Liver (tissue), 7 donors: ENCODE measurements at regions not wholly inside any gene's neighbourhood (a gene's known extent, or its start where the extent isn't known, plus 50 kb on each side); places are given as distances from the start of the nearest gene placed in this dataset.

Source experiments
- DNase-seq: peaks from one replicate; pipeline ENCODE4 v3.0.0-alpha.2; 2017; ENCODE audit warnings: low spot score
- H3K27ac ChIP-seq, 2 donors: one replicate each; pipeline ENCODE4 v1.7.0; 2013; ENCODE audit warnings: inconsistent platforms in 2 of 2, low read length in 2 of 2, control low read depth in 1 of 2, low read depth in 1 of 2, mild to moderate bottlenecking in 1 of 2
- H3K27me3 ChIP-seq, 4 donors: one replicate each; pipeline versions ENCODE4 v1.6.1 to v1.7.0; 2013; ENCODE audit warnings: low read length in 3 of 4, inconsistent platforms in 1 of 4, mild to moderate bottlenecking in 1 of 4, moderate library complexity in 1 of 4; ENCODE audit not compliant: control insufficient read depth in 4 of 4, insufficient read depth in 4 of 4
- H3K36me3 ChIP-seq, 4 donors: one replicate each; pipeline versions ENCODE4 v1.6.1 to v1.7.0; 2013; ENCODE audit warnings: low read length in 3 of 4, mild to moderate bottlenecking in 3 of 4, low read depth in 1 of 4, moderate library complexity in 1 of 4; ENCODE audit not compliant: control insufficient read depth in 4 of 4, insufficient read depth in 3 of 4
- H3K4me1 ChIP-seq, 4 donors: one replicate each; pipeline versions ENCODE4 v1.6.1 to v1.7.0; 2013; ENCODE audit warnings: low read length in 3 of 4, mild to moderate bottlenecking in 3 of 4, moderate library complexity in 1 of 4; ENCODE audit not compliant: control insufficient read depth in 4 of 4, insufficient read depth in 4 of 4
- H3K4me3 ChIP-seq, 3 donors: one replicate each; pipeline versions ENCODE4 v1.6.1 to v1.7.0; 2013; ENCODE audit warnings: low read length in 3 of 3, control low read depth in 1 of 3, low read depth in 1 of 3, mild to moderate bottlenecking in 1 of 3
- H3K9ac ChIP-seq, 2 donors: one replicate each; pipeline ENCODE4 v1.7.0; 2013; ENCODE audit warnings: low read length in 2 of 2, mild to moderate bottlenecking in 2 of 2, moderate library complexity in 2 of 2, control low read depth in 1 of 2, low read depth in 1 of 2
- H3K9me3 ChIP-seq, 4 donors: one replicate each; pipeline versions ENCODE4 v1.6.1 to v1.7.0; 2013; ENCODE audit warnings: low read length in 3 of 4; ENCODE audit not compliant: control insufficient read depth in 4 of 4
- ATF3 ChIP-seq: IDR thresholded peaks from 2 replicates; pipeline ENCODE4 v1.6.1; 2016; ENCODE audit warnings: antibody characterized with exemption
- FOXA1 ChIP-seq: IDR thresholded peaks from 2 replicates; pipeline ENCODE4 v1.6.1; 2016; ENCODE audit warnings: antibody characterized with exemption
- FOXA2 ChIP-seq: IDR thresholded peaks from 2 replicates; pipeline ENCODE4 v1.6.1; 2016; ENCODE audit warnings: antibody characterized with exemption
- GABPA ChIP-seq, 2 donors: IDR thresholded peaks in 1 of 2; conservative IDR thresholded peaks in 1 of 2; 2 replicates each; pipeline ENCODE4 v1.6.1; 2016; ENCODE audit warnings: antibody characterized with exemption in 2 of 2, mild to moderate bottlenecking in 1 of 2, moderate library complexity in 1 of 2
- HNF4A ChIP-seq, 2 donors: conservative IDR thresholded peaks; 2 replicates each; pipeline ENCODE4 v1.6.1; 2016; ENCODE audit warnings: antibody characterized with exemption in 2 of 2, mild to moderate bottlenecking in 2 of 2
- HNF4G ChIP-seq: IDR thresholded peaks from 2 replicates; pipeline ENCODE4 v1.6.1; 2016; ENCODE audit warnings: antibody characterized with exemption
- JUND ChIP-seq, 2 donors: IDR thresholded peaks; 2 replicates each; pipeline ENCODE4 v1.6.1; 2016; ENCODE audit warnings: antibody characterized with exemption in 2 of 2
- MAX ChIP-seq: IDR thresholded peaks from 2 replicates; pipeline ENCODE4 v1.6.1; 2016; ENCODE audit warnings: antibody characterized with exemption
- RAD21 ChIP-seq, 2 donors: IDR thresholded peaks; 2 replicates each; pipeline ENCODE4 v1.6.1; 2016; ENCODE audit warnings: antibody characterized with exemption in 2 of 2, mild to moderate bottlenecking in 2 of 2
- REST ChIP-seq: IDR thresholded peaks from 2 replicates; pipeline ENCODE4 v1.6.1; 2016; ENCODE audit warnings: antibody characterized with exemption, mild to moderate bottlenecking
- RXRA ChIP-seq, 2 donors: IDR thresholded peaks; 2 replicates each; pipeline ENCODE4 v1.6.1; 2017 to 2018; ENCODE audit warnings: antibody characterized with exemption in 2 of 2, mild to moderate bottlenecking in 1 of 2
- SP1 ChIP-seq: IDR thresholded peaks from 2 replicates; pipeline ENCODE4 v1.6.1; 2018; ENCODE audit warnings: antibody characterized with exemption, mild to moderate bottlenecking
- TAF1 ChIP-seq: conservative IDR thresholded peaks from 2 replicates; pipeline ENCODE4 v1.6.1; 2016; ENCODE audit warnings: antibody characterized with exemption, mild to moderate bottlenecking
- YY1 ChIP-seq: IDR thresholded peaks from 2 replicates; pipeline ENCODE4 v1.6.1; 2016; ENCODE audit warnings: antibody characterized with exemption, mild to moderate bottlenecking
- ZBTB33 ChIP-seq: IDR thresholded peaks from 2 replicates; pipeline ENCODE4 v1.6.1; 2016; ENCODE audit warnings: antibody characterized with exemption
- WGBS: extraction: QIAGEN DNeasy Blood & Tissue Kit; methylation state at CpG from one replicate; pipeline ENCODE4 v1.1.7; 2013; 5-methylcytosine and 5-hydroxymethylcytosine counted together
- donor health status: healthy.
- donor health status: healthy.
- donor health status: healthy.
- donor health status: healthy.

- WGBS = 52% methylated on average over 1 of the region's 1 CpG
- Histone ChIP-seq H3K36me3 (no peaks in the 10 kb centered on the region), H3K9ac (no peak overlapping the region), H3K9me3 (peaks cover 4 to 9% (median 6%) of the 10 kb centered on the region in 4 donors), H3K27me3 (no peaks in the 10 kb centered on the region), H3K27ac (no peak overlapping the region), H3K4me1 (no peaks in the 10 kb centered on the region), H3K4me3 (no peak overlapping the region)
- TF ChIP-seq RXRA (IDR thresholded peaks at IDR 0.05) = no peak
- TF ChIP-seq FOXA2 = no peak
- no peak for TF ChIP-seq MAX
- no peak for TF ChIP-seq FOXA1
- TF ChIP-seq RAD21 (IDR thresholded peaks at IDR 0.05) = no peak
- TF ChIP-seq ATF3 = no peak
- no peak for TF ChIP-seq GABPA (IDR thresholded peaks at IDR 0.05 in 1 of 2, conservative IDR thresholded peaks at IDR 0.05 in 1 of 2)
- TF ChIP-seq ZBTB33 = no peak
- no peak for TF ChIP-seq JUND (IDR thresholded peaks at IDR 0.05)
- TF ChIP-seq SP1 = no peak
- no peak for TF ChIP-seq HNF4A (conservative IDR thresholded peaks at IDR 0.05)
- TF ChIP-seq YY1 = no peak
- TF ChIP-seq REST = no peak
- no peak for TF ChIP-seq HNF4G
- no peak for DNase-seq
These were observed 240.2 kb downstream of the C7orf25 start for GRCh38 chr7:42671627-42672026.

- WGBS = 51% methylated on average over 3 of the region's 3 CpGs
- H3K4me1 ChIP-seq = no peaks in the 10 kb centered on the region
- no peak for DNase-seq
These were observed 244.9 kb downstream of the C7orf25 start for GRCh38 chr7:42666994-42667393.

More at GRCh38 chr7:42666994-42667393, 244.9 kb downstream of the C7orf25 start:
- no peak overlapping the region for H3K9ac ChIP-seq
- no peaks in the 10 kb centered on the region for H3K36me3 ChIP-seq
- no peak overlapping the region for H3K4me3 ChIP-seq
- no peaks in the 10 kb centered on the region for H3K27me3 ChIP-seq
- peaks cover 4 to 9% (median 6%) of the 10 kb centered on the region in 4 donors for H3K9me3 ChIP-seq
- no peak overlapping the region for H3K27ac ChIP-seq
- no peak for TF ChIP-seq YY1
- no peak for TF ChIP-seq MAX
- no peak for TF ChIP-seq HNF4A (conservative IDR thresholded peaks at IDR 0.05)
- TF ChIP-seq ATF3 = no peak
- no peak for TF ChIP-seq TAF1
- TF ChIP-seq HNF4G = no peak
- no peak for TF ChIP-seq FOXA2
- no peak for TF ChIP-seq RAD21 (IDR thresholded peaks at IDR 0.05)
